ENCODE measurements at regions not wholly inside any gene's neighbourhood (a gene's known extent, or its start where the extent isn't known, plus 50 kb on each side); places are given as distances from the start of the nearest gene placed in this dataset.

GRCh38 chr3:144324076-144324475, 352.5 kb downstream of the DIPK2A start:
- TF ChIP-seq CTCF (conservative IDR thresholded peaks at IDR 0.05 in 1 of 2, IDR thresholded peaks at IDR 0.05 in 1 of 2; ENCODE audit: extremely low read depth in 1 of 2, insufficient read depth in 1 of 2, low read depth in 1 of 2, low read length in 2 of 2) (no peak), EZH2 (IDR thresholded peaks at IDR 0.05; ENCODE audit: borderline replicate concordance, low read length) (no peak)
